Activated CD4-positive, alpha-beta T cell treated with anti-CD3 and anti-CD28 coated beads, Interleukin-2, amount 50 U/mL, for 1 hour (primary cell): ENCODE measurements at regions not wholly inside any gene's neighbourhood (a gene's known extent, or its start where the extent isn't known, plus 50 kb on each side); places are given as distances from the start of the nearest gene placed in this dataset.

ENCODE experiments used
- DNase-seq: peaks from one replicate; pipeline ENCODE4 v3.0.0-alpha.2; 2020

GRCh38 chr16:72308396-72308795 lies 136.4 kb upstream of the PMFBP1 start:
- DNase-seq, result no peak

GRCh38 chr16:72302332-72302731 lies 130.4 kb upstream of the PMFBP1 start:
- DNase-seq, result no peak

GRCh38 chr16:72301523-72302236 lies 129.7 kb upstream of the PMFBP1 start:
- no peak for DNase-seq

GRCh38 chr16:72300892-72301291 lies 128.9 kb upstream of the PMFBP1 start:
- DNase-seq, result no peak

- DNase-seq, result no peak
Measured at GRCh38 chr16:72299684-72300243, 127.8 kb upstream of the PMFBP1 start.

GRCh38 chr16:72298961-72299360 lies 127.0 kb upstream of the PMFBP1 start:
- no peak for DNase-seq

GRCh38 chr16:72295914-72296313 lies 124.0 kb upstream of the PMFBP1 start:
- DNase-seq, result no peak

GRCh38 chr16:72291531-72291981 lies 119.6 kb upstream of the PMFBP1 start:
- DNase-seq, result no peak

- no peak for DNase-seq
Measured at GRCh38 chr16:72291121-72291520, 119.2 kb upstream of the PMFBP1 start.

GRCh38 chr16:72287649-72288048 lies 115.7 kb upstream of the PMFBP1 start:
- no peak for DNase-seq

- DNase-seq, result no peak
Measured at GRCh38 chr16:72286936-72287620, 115.1 kb upstream of the PMFBP1 start.

- no peak for DNase-seq
Measured at GRCh38 chr16:72285728-72286127, 113.8 kb upstream of the PMFBP1 start.

- DNase-seq, result no peak
Measured at GRCh38 chr16:72285324-72285723, 113.4 kb upstream of the PMFBP1 start.

- DNase-seq, result no peak
Measured at GRCh38 chr16:72284042-72284789, 112.3 kb upstream of the PMFBP1 start.

- no peak for DNase-seq
Measured at GRCh38 chr16:72282362-72282761, 110.4 kb upstream of the PMFBP1 start.

- no peak for DNase-seq
Measured at GRCh38 chr16:72278301-72278700, 106.3 kb upstream of the PMFBP1 start.

GRCh38 chr16:72277749-72278148 lies 105.8 kb upstream of the PMFBP1 start:
- no peak for DNase-seq

- no peak for DNase-seq
Measured at GRCh38 chr16:72271699-72272240, 99.8 kb upstream of the PMFBP1 start.

GRCh38 chr16:72270531-72270930 lies 98.6 kb upstream of the PMFBP1 start:
- DNase-seq, result no peak

- DNase-seq, result no peak
Measured at GRCh38 chr16:72266836-72267235, 94.9 kb upstream of the PMFBP1 start.

- no peak for DNase-seq
Measured at GRCh38 chr16:72264771-72265170, 92.8 kb upstream of the PMFBP1 start.

- no peak for DNase-seq
Measured at GRCh38 chr16:72262711-72263110, 90.8 kb upstream of the PMFBP1 start.

GRCh38 chr16:72261127-72261526 lies 89.2 kb upstream of the PMFBP1 start:
- no peak for DNase-seq
